ENCODE measurements at regions not wholly inside any gene's neighbourhood (a gene's known extent, or its start where the extent isn't known, plus 50 kb on each side); places are given as distances from the start of the nearest gene placed in this dataset.
"Not testable (repeated sequence)": the region's sequence is repeated elsewhere in the genome, so short reads cannot be mapped to it uniquely, and the experiment has no call there.

- DNase-seq, result no peak
- Histone ChIP-seq H3K4me3 (ENCODE audit: low read length) (no peak overlapping the region), H3K79me2 (ENCODE audit: low read length) (no peaks in the 10 kb centered on the region), H3F3A (ENCODE audit: insufficient read depth, low read length) (no peaks in the 10 kb centered on the region), H3K4me1 (ENCODE audit: low read length) (no peaks in the 10 kb centered on the region), H3K27me3 (replicated peaks; ENCODE audit: insufficient read depth, low read length) (no peaks in the 10 kb centered on the region), H3K9ac (ENCODE audit: low read length) (no peak overlapping the region), H3K9me2 (replicated peaks; ENCODE audit: insufficient read depth, low read length) (no peaks in the 10 kb centered on the region), H3K36me3 (replicated peaks; ENCODE audit: insufficient read depth, low read length) (no peaks in the 10 kb centered on the region), H2AFZ (ENCODE audit: low read length) (no peak overlapping the region), H3K9me3 (replicated peaks; ENCODE audit: insufficient read depth, low read length) (no peaks in the 10 kb centered on the region), H3K27ac (ENCODE audit: low read length) (no peak overlapping the region), H4K20me1 (ENCODE audit: insufficient read depth, low read length) (no peaks in the 10 kb centered on the region), H3K4me2 (ENCODE audit: low read depth, low read length) (no peak overlapping the region)
- TF ChIP-seq EZH2 (optimal IDR thresholded peaks at IDR 0.05; ENCODE audit: low read depth, low read length), result no peak
- no peak for TF ChIP-seq EZH2phosphoT487 (IDR thresholded peaks at IDR 0.05; ENCODE audit: low read length)
- TF ChIP-seq, protein P1, sequence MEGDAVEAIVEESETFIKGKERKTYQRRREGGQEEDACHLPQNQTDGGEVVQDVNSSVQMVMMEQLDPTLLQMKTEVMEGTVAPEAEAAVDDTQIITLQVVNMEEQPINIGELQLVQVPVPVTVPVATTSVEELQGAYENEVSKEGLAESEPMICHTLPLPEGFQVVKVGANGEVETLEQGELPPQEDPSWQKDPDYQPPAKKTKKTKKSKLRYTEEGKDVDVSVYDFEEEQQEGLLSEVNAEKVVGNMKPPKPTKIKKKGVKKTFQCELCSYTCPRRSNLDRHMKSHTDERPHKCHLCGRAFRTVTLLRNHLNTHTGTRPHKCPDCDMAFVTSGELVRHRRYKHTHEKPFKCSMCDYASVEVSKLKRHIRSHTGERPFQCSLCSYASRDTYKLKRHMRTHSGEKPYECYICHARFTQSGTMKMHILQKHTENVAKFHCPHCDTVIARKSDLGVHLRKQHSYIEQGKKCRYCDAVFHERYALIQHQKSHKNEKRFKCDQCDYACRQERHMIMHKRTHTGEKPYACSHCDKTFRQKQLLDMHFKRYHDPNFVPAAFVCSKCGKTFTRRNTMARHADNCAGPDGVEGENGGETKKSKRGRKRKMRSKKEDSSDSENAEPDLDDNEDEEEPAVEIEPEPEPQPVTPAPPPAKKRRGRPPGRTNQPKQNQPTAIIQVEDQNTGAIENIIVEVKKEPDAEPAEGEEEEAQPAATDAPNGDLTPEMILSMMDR (IDR thresholded peaks at IDR 0.05; ENCODE audit: low read length), result no peak
Measured at GRCh38 chr11:39541945-39542351, 1917.5 kb downstream of the LRRC4C start.

GRCh38 chr11:39536323-39536722 is 1923.1 kb downstream of the LRRC4C start:
- not testable (repeated sequence) for H3K9me3 ChIP-seq (replicated peaks; ENCODE audit: insufficient read depth, low read length); DNase-seq; H3K27ac ChIP-seq (ENCODE audit: low read length)

More at GRCh38 chr11:39536323-39536722, 1923.1 kb downstream of the LRRC4C start:
- not testable (repeated sequence) for H3K9me2 ChIP-seq (replicated peaks; ENCODE audit: insufficient read depth, low read length); H3K4me2 ChIP-seq (ENCODE audit: low read depth, low read length); H3K27me3 ChIP-seq (replicated peaks; ENCODE audit: insufficient read depth, low read length); H3K4me3 ChIP-seq (ENCODE audit: low read length); H4K20me1 ChIP-seq (ENCODE audit: insufficient read depth, low read length); H3K4me1 ChIP-seq (ENCODE audit: low read length); H3F3A ChIP-seq (ENCODE audit: insufficient read depth, low read length); H3K9ac ChIP-seq (ENCODE audit: low read length); H2AFZ ChIP-seq (ENCODE audit: low read length); H3K36me3 ChIP-seq (replicated peaks; ENCODE audit: insufficient read depth, low read length); H3K79me2 ChIP-seq (ENCODE audit: low read length)
